Heart left ventricle (tissue), 13 donors: ENCODE measurements at regions not wholly inside any gene's neighbourhood (a gene's known extent, or its start where the extent isn't known, plus 50 kb on each side); places are given as distances from the start of the nearest gene placed in this dataset.
"Not testable (repeated sequence)": the region's sequence is repeated elsewhere in the genome, so short reads cannot be mapped to it uniquely, and the experiment has no call there.

Source experiments
- POLR2A ChIP-seq, 2 donors: fragments of 450-650 bp; IDR thresholded peaks; one replicate each; pipeline ENCODE4 v1.6.1; 2017; ENCODE audit warnings: antibody characterized with exemption in 2 of 2, mild to moderate bottlenecking in 2 of 2, moderate library complexity in 2 of 2
- TF ChIP-seq, protein P1 (sequence below), 12 donors: fragments of 200-600 bp; sonication (generic) in 4 of 12; IDR thresholded peaks; one replicate each; pipeline versions ENCODE4 v1.5.0 to v1.8.0; 2018 to 2022; ENCODE audit warnings: antibody characterized with exemption in 12 of 12, mild to moderate bottlenecking in 5 of 12
- donor health status: ischemic (EF 13 %, LVEDD 7.1; RV severe dilation, severe dysfunction).
- donor health status: DM: no; HTN: yes; CAD: no.
- donor health status: DM: no; HTN: no; CAD: no.
- donor health status: ischemic (EF 25% LVEDD 6.9; RV normal size, moderate dysfunction).
- donor health status: ischemic (EF 25% LVEDD 5.7; RV mildly dilated, moderate dysfunction).
- donor health status: ischemic (EF 35%, LVEDD 5.7; RV mildly dilated, moderate dysfunction).
- donor health status: nonischemic (EF 11% LVEDD 7.7; RV severe dilation, severe dysfunction).
- donor health status: DM: yes; HTN: yes; CAD: no.
- donor health status: PGD.
- donor health status: ischemic (EF 29% LVEDD 5.4; RV normal size, mild dysfunction).
- donor health status: nonischemic (EF 23%, LVEDD 6.1; RV moderate dilation, normal function).

DNA sequence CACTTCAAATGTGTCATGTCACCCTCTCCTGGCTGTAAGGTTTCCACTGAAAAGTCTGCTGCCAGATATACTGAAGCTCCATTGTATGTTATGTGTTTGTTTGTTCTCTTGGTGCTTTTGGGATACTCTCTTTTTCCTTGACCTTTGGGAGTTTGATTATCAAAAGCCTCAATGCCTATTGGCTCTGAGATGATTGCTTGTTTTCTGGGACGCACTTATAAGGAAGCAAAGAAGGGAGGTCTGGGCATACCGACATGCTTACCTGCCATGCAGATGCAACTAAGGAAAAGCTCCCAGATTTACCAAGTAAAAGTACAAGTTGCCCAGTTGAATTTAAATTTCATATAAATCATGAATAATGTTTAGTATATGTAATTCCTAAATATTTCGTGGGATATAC, 145.3 kb downstream of the SYT15 start:
- TF ChIP-seq, protein P1, sequence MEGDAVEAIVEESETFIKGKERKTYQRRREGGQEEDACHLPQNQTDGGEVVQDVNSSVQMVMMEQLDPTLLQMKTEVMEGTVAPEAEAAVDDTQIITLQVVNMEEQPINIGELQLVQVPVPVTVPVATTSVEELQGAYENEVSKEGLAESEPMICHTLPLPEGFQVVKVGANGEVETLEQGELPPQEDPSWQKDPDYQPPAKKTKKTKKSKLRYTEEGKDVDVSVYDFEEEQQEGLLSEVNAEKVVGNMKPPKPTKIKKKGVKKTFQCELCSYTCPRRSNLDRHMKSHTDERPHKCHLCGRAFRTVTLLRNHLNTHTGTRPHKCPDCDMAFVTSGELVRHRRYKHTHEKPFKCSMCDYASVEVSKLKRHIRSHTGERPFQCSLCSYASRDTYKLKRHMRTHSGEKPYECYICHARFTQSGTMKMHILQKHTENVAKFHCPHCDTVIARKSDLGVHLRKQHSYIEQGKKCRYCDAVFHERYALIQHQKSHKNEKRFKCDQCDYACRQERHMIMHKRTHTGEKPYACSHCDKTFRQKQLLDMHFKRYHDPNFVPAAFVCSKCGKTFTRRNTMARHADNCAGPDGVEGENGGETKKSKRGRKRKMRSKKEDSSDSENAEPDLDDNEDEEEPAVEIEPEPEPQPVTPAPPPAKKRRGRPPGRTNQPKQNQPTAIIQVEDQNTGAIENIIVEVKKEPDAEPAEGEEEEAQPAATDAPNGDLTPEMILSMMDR (IDR thresholded peaks at IDR 0.05) = not testable (repeated sequence)
- not testable (repeated sequence) for TF ChIP-seq POLR2A (IDR thresholded peaks at IDR 0.05)
